GM12878 (cell line): ENCODE measurements at regions not wholly inside any gene's neighbourhood (a gene's known extent, or its start where the extent isn't known, plus 50 kb on each side); places are given as distances from the start of the nearest gene placed in this dataset.

Experiments used
- ATAC-seq: fragments of 200-7000 bp; cut with Tn5 transposase; 3 replicates; pipeline ENCODE4 v1.9.1; 2020; ENCODE audit warnings: mild to moderate bottlenecking, moderate library complexity
- BruUV-seq: library from RNA; stranded (reverse); fragments of 400-500 nt; replicated peaks from 2 replicates; lab custom pipeline; 2021; lab: Mats Ljungman, UMichigan
- CTCF ChIA-PET: fragments of 300-600 bp; sonication (Branson Sonifier 250); formaldehyde crosslinking; extraction: SDS; loops from one replicate; lab custom pipeline; 2021; ENCODE audit warnings: inconsistent platforms; lab: Yijun Ruan, JAX
- POLR2A ChIA-PET: fragments of 350-600 bp; formaldehyde crosslinking; extraction: SDS; loops from one replicate; lab custom pipeline; 2021; ENCODE audit warnings: inconsistent platforms; lab: Charles Lee
- RAD21 ChIA-PET: fragments of 300-600 bp; sonication (Branson Sonifier 250); formaldehyde crosslinking; loops from one replicate; lab custom pipeline; 2023; ENCODE audit warnings: antibody characterized with exemption; ENCODE audit not compliant: unreplicated experiment; lab: Charles Lee
- SMC1A ChIA-PET: fragments of 300-600 bp; sonication (Branson Sonifier 250); formaldehyde crosslinking; loops from one replicate; lab custom pipeline; 2023; ENCODE audit not compliant: unreplicated experiment, uncharacterized antibody; lab: Charles Lee
- DNase-seq: peaks from one replicate; pipeline ENCODE4 v3.0.0-alpha.2; 2011; ENCODE audit warnings: low read depth, low spot score
- FAIRE-seq: peaks from 3 replicates; lab custom pipeline; 2011; peaks lifted over from hg19 to GRCh38; lab: Jason Lieb, UNC
- H2AFZ ChIP-seq: 2 replicates; pipeline ENCODE4 v1.6.0; 2011; ENCODE audit warnings: low read depth, low read length, control low read depth; ENCODE audit not compliant: control insufficient read depth
- H3K27ac ChIP-seq: 2 replicates; pipeline ENCODE4 v1.5.1; 2011; ENCODE audit warnings: control low read depth; ENCODE audit not compliant: control insufficient read depth, insufficient read depth
- H3K27me3 ChIP-seq, 2 experiments: replicated peaks in 1 of 2; 2 replicates each; pipeline versions ENCODE4 v1.6.0 to v1.6.1; 2011; ENCODE audit warnings: low read length in 1 of 2; ENCODE audit not compliant: control insufficient read depth in 2 of 2, insufficient read depth in 2 of 2
- H3K36me3 ChIP-seq, 2 experiments: 2 replicates each; pipeline ENCODE4 v1.5.1; 2011; ENCODE audit warnings: low read length in 1 of 2; ENCODE audit not compliant: control insufficient read depth in 2 of 2, insufficient read depth in 2 of 2
- H3K4me1 ChIP-seq: 2 replicates; pipeline ENCODE4 v1.6.1; 2011; ENCODE audit warnings: mild to moderate bottlenecking, low read length, moderate library complexity, mixed read lengths; ENCODE audit not compliant: control insufficient read depth, insufficient read depth
- H3K4me2 ChIP-seq: 2 replicates; pipeline ENCODE4 v1.6.0; 2011; ENCODE audit warnings: control low read depth; ENCODE audit not compliant: control insufficient read depth, insufficient read depth
- H3K4me3 ChIP-seq: fragments of 200-600 bp; sonication (generic); 2 replicates; pipeline ENCODE4 v1.5.1; 2016
- H3K79me2 ChIP-seq: 2 replicates; pipeline ENCODE4 v1.6.0; 2011; ENCODE audit warnings: low read length; ENCODE audit not compliant: control insufficient read depth, insufficient read depth
- H3K9ac ChIP-seq: 2 replicates; pipeline ENCODE4 v1.8.0; 2011; ENCODE audit warnings: low read length, control low read depth, mixed read lengths; ENCODE audit not compliant: control insufficient read depth, insufficient read depth
- H3K9me3 ChIP-seq: replicated peaks from 3 replicates; pipeline ENCODE4 v1.5.1; 2011; ENCODE audit warnings: mild to moderate bottlenecking, low read length; ENCODE audit not compliant: control insufficient read depth, insufficient read depth
- H4K20me1 ChIP-seq: 2 replicates; pipeline ENCODE4 v1.6.0; 2011; ENCODE audit not compliant: control insufficient read depth, insufficient read depth
- HDAC6 ChIP-seq: fragments of 200-600 bp; sonication (generic); IDR thresholded peaks from one replicate; pipeline ENCODE4 v1.8.0; 2017; ENCODE audit warnings: antibody characterized with exemption; ENCODE audit not compliant: unreplicated experiment
- KLF5 ChIP-seq: fragments of 450-650 bp; IDR thresholded peaks from 2 replicates; pipeline ENCODE4 v1.6.1; 2014; ENCODE audit warnings: mild to moderate bottlenecking; ENCODE audit not compliant: partially characterized antibody
- NRF1 ChIP-seq: conservative IDR thresholded peaks from 2 replicates; pipeline ENCODE4 v1.6.1; 2011; ENCODE audit warnings: mild to moderate bottlenecking, low read depth, low read length, improper control_type of control experiment
- PAX8 ChIP-seq: fragments of 450-650 bp; IDR thresholded peaks from 2 replicates; pipeline ENCODE4 v1.6.1; 2017; ENCODE audit warnings: mild to moderate bottlenecking, moderate library complexity
- SPI1 ChIP-seq: IDR thresholded peaks from 2 replicates; pipeline ENCODE4 v1.6.1; 2011; ENCODE audit warnings: low read depth, mild to moderate bottlenecking, low read length, moderate library complexity, borderline replicate concordance; ENCODE audit not compliant: insufficient read depth
- WGBS: methylation state at CpG from one replicate; pipeline ENCODE4 v1.1.6; 2016; ENCODE audit warnings: low lambda C conversion rate; ENCODE audit not compliant: insufficient replicate concordance, insufficient coverage; ENCODE audit errors: missing lambda C conversion rate; 5-methylcytosine and 5-hydroxymethylcytosine counted together
- in situ Hi-C: fragments of 300-500 bp; cut with MboI; formaldehyde crosslinking; loops from 9 replicates; pipeline ENCODE4 v1.14.3; 2018; ENCODE audit warnings: mixed read lengths
- intact Hi-C: fragments of 100-400 bp; cut with micrococcal nuclease; formaldehyde crosslinking; loops from one replicate; pipeline ENCODE4 v1.14.2; 2022; ENCODE audit not compliant: unreplicated experiment
- TF ChIP-seq, protein P1 (sequence below): fragments of 450-650 bp; IDR thresholded peaks from 2 replicates; pipeline ENCODE4 v1.6.1; 2017; ENCODE audit warnings: mild to moderate bottlenecking, moderate library complexity
- TF ChIP-seq, protein P2 (sequence below): fragments of 450-650 bp; IDR thresholded peaks from 2 replicates; pipeline ENCODE4 v1.6.1; 2016; ENCODE audit warnings: mild to moderate bottlenecking

DNA sequence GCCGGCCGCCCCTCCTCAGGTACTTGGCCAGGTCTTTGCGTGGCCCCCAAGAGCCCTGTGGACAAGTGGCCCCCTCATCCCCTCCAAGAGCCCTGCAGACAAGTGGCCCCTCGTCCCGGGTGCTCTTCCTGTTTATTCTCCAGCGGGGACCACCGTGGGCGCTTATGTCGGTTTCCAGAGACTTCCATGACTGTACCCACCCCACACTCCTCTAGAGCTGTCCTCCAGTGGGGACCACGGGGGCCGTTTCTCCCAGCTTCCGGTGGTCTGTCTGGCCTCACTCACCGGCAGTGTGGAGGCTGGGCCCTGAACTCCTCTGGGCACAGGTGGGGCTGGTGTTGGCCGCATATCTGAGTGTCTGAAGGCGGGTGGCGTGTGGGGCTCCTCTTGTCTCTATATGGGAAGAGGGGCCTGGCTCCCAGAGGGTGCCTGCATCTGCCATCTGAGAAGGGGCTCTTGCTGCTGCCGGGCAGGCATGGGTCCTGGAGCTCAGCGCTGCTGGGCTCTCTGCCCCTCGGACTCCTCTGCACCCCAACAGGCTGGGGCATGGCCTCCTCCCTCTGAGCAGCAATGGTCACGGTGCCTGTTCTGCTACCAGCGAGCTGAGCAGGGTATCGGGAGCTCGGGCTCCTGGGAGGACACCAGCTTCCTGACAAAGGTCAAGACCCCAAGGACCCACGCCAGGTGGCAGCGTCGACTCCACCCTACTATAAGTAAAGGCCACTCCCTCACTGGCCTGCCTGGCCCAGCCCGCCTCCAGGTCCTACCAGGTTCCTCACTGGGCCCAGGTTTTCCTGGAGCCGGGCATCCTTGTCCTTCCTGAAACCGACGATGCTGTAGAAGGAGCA, 1264.3 kb downstream of the BRD1 start (continued):
- TF ChIP-seq, protein P1, sequence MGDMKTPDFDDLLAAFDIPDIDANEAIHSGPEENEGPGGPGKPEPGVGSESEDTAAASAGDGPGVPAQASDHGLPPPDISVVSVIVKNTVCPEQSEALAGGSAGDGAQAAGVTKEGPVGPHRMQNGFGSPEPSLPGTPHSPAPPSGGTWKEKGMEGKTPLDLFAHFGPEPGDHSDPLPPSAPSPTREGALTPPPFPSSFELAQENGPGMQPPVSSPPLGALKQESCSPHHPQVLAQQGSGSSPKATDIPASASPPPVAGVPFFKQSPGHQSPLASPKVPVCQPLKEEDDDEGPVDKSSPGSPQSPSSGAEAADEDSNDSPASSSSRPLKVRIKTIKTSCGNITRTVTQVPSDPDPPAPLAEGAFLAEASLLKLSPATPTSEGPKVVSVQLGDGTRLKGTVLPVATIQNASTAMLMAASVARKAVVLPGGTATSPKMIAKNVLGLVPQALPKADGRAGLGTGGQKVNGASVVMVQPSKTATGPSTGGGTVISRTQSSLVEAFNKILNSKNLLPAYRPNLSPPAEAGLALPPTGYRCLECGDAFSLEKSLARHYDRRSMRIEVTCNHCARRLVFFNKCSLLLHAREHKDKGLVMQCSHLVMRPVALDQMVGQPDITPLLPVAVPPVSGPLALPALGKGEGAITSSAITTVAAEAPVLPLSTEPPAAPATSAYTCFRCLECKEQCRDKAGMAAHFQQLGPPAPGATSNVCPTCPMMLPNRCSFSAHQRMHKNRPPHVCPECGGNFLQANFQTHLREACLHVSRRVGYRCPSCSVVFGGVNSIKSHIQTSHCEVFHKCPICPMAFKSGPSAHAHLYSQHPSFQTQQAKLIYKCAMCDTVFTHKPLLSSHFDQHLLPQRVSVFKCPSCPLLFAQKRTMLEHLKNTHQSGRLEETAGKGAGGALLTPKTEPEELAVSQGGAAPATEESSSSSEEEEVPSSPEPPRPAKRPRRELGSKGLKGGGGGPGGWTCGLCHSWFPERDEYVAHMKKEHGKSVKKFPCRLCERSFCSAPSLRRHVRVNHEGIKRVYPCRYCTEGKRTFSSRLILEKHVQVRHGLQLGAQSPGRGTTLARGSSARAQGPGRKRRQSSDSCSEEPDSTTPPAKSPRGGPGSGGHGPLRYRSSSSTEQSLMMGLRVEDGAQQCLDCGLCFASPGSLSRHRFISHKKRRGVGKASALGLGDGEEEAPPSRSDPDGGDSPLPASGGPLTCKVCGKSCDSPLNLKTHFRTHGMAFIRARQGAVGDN: no peak
- TF ChIP-seq KLF5: no peak
- TF ChIP-seq NRF1: no peak

DNA sequence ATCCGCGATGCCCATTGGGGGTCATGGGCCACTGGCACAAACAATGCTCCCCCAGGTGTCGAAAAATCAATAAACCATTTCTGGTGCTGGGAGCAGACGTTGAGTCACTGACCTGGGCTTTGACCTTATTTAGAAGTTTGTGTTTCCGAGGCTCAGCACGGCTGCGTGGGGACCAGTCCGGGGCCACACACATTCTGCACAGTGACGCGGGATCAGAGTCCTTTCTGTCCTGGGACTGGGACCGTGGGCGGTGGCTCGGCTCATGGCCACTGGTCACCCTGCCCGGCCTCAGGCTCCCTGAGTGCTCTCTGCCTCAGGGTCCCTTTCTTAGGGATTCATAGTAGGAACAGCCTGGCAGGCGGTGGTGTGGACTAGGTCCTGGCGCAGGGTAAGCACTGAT, 1266.0 kb downstream of the BRD1 start:
- DNase-seq: no peak
- Histone ChIP-seq H3K79me2 (no peaks in the 10 kb centered on the region), H3K27ac (no peak overlapping the region), H3K4me1 (no peaks in the 10 kb centered on the region), H3K4me3 (no peak overlapping the region), H3K9ac (no peak overlapping the region), H2AFZ (no peak overlapping the region), H3K9me3 (no peaks in the 10 kb centered on the region; the same call in 2 of the 3 replicates), H3K27me3 (no peaks in the 10 kb centered on the region), H4K20me1 (no peaks in the 10 kb centered on the region), H3K36me3 (no peaks in the 10 kb centered on the region), H3K4me2 (no peak overlapping the region)
- in situ Hi-C loops (no loop called here), intact Hi-C loops (no loop called here)
- no TSS peak for BruUV-seq
- RAD21 ChIA-PET: no interaction called here
- SMC1A ChIA-PET: no interaction called here
- ATAC-seq: no peak
- FAIRE-seq: no peak
- CTCF ChIA-PET: no interaction called here
- TF ChIP-seq, protein P2, sequence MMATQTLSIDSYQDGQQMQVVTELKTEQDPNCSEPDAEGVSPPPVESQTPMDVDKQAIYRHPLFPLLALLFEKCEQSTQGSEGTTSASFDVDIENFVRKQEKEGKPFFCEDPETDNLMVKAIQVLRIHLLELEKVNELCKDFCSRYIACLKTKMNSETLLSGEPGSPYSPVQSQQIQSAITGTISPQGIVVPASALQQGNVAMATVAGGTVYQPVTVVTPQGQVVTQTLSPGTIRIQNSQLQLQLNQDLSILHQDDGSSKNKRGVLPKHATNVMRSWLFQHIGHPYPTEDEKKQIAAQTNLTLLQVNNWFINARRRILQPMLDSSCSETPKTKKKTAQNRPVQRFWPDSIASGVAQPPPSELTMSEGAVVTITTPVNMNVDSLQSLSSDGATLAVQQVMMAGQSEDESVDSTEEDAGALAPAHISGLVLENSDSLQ: no peak
- no peak for TF ChIP-seq HDAC6
- no peak for TF ChIP-seq SPI1
- no peak for TF ChIP-seq PAX8
- TF ChIP-seq, all 136 proteins: peak for 0
- WGBS: 42% methylated on average over 13 of the region's 16 CpGs
- POLR2A ChIA-PET: no interaction called here
